OCI-LY1 (cell line): ENCODE measurements at regions not wholly inside any gene's neighbourhood (a gene's known extent, or its start where the extent isn't known, plus 50 kb on each side); places are given as distances from the start of the nearest gene placed in this dataset.

Experiments
- CTCF ChIP-seq: fragments of 200-600 bp; sonication (generic), shearing (Covaris generic); IDR thresholded peaks from 2 replicates; pipeline ENCODE4 v1.5.1; 2017; ENCODE audit warnings: mild to moderate bottlenecking, antibody characterized with exemption, low read length, moderate library complexity, mixed read lengths
- EZH2 ChIP-seq: fragments of 200-600 bp; sonication (generic), shearing (Covaris generic); IDR thresholded peaks from 2 replicates; pipeline ENCODE4 v1.8.0; 2017; ENCODE audit warnings: borderline replicate concordance, mixed run types, mild to moderate bottlenecking, antibody characterized with exemption, low read length, moderate library complexity, mixed read lengths

- TF ChIP-seq CTCF (no peak), EZH2 (no peak)
These were observed 102.3 kb upstream of the BMP2 start for GRCh38 chr20:6665161-6665560.
